ENCODE measurements at regions not wholly inside any gene's neighbourhood (a gene's known extent, or its start where the extent isn't known, plus 50 kb on each side); places are given as distances from the start of the nearest gene placed in this dataset.

GRCh38 chr4:14247767-14248166 is 620.2 kb upstream of the BOD1L1 start:
- Histone ChIP-seq H4K8ac (replicated peaks; ENCODE audit: insufficient read length, low read depth, low read length) (no peak overlapping the region), H3K4ac (ENCODE audit: low read depth, low read length) (no peak overlapping the region), H3K79me1 (ENCODE audit: insufficient read depth, low read depth, low read length, poor library complexity, severe bottlenecking) (no peaks in the 10 kb centered on the region), H3K56ac (ENCODE audit: insufficient read length, low read depth, low read length) (no peak overlapping the region), H3K18ac (ENCODE audit: insufficient read length, low read depth, low read length) (no peak overlapping the region), H2BK5ac (ENCODE audit: insufficient read length, low read length) (no peak overlapping the region), H3K27me3 (ENCODE audit: insufficient read depth, low read length) (no peaks in the 10 kb centered on the region), H4K91ac (ENCODE audit: insufficient read length, low read depth, low read length) (no peak overlapping the region), H4K5ac (ENCODE audit: insufficient read length, low read depth, low read length) (no peak overlapping the region), H3K9ac (ENCODE audit: extremely low read depth, insufficient read length, low read length) (no peak overlapping the region), H2BK120ac (ENCODE audit: low read depth, low read length, poor library complexity, severe bottlenecking) (no peak overlapping the region), H3K23ac (ENCODE audit: insufficient read length, low read depth, low read length) (no peak overlapping the region), H2BK20ac (ENCODE audit: low read depth, low read length, poor library complexity, severe bottlenecking) (no peak overlapping the region), H3K4me2 (ENCODE audit: insufficient read depth, insufficient read length, low read length) (no peak overlapping the region), H2AFZ (ENCODE audit: low read length) (no peak overlapping the region), H2AK5ac (ENCODE audit: insufficient read length, low read length) (no peak overlapping the region), H2BK15ac (ENCODE audit: low read depth, low read length) (no peak overlapping the region), H3K14ac (ENCODE audit: insufficient read depth, low read length) (no peak overlapping the region), H3K9me3 (ENCODE audit: control insufficient read depth, low read depth, low read length) (no peaks in the 10 kb centered on the region), H4K20me1 (ENCODE audit: control insufficient read depth, insufficient read depth, insufficient read length) (no peaks in the 10 kb centered on the region), H3K79me2 (ENCODE audit: insufficient read depth, low read length) (no peaks in the 10 kb centered on the region), H2BK12ac (ENCODE audit: insufficient read length, low read depth, low read length) (no peak overlapping the region), H3K23me2 (ENCODE audit: insufficient read length, low read depth, low read length, poor library complexity, severe bottlenecking) (no peaks in the 10 kb centered on the region), H3K27ac (ENCODE audit: insufficient read length, low read depth, low read length) (no peak overlapping the region), H3T11ph (ENCODE audit: low read length) (no peak overlapping the region), H3K4me1 (ENCODE audit: insufficient read depth, low read length) (no peaks in the 10 kb centered on the region)
- H3K36me3 Mint-ChIP-seq (ENCODE audit: insufficient read depth in 1 of 3, low read depth in 3 of 3), result peaks cover 0 to 2% (median 2%) of the 10 kb centered on the region in 3 experiments; a peak in 3 of 7 replicates
- TF ChIP-seq CTCF (conservative IDR thresholded peaks at IDR 0.05), result no peak
- no CpG with 5 or more reads among the region's 3 CpGs for WGBS (ENCODE audit: extremely low coverage, insufficient read length, low lambda C conversion rate)
- no peak for DNase-seq
- no peaks in the 10 kb centered on the region for H3K27me3 Mint-ChIP-seq (ENCODE audit: low read depth)
- H3K4me3 Mint-ChIP-seq, result no peak overlapping the region
- no peaks in the 10 kb centered on the region for H3K4me1 Mint-ChIP-seq
- no peak overlapping the region for H3K27ac Mint-ChIP-seq
- H3K9me3 Mint-ChIP-seq, result peaks cover 1 to 4% of the 10 kb centered on the region in 2 experiments; a peak in 3 of 5 replicates

All from H9 (cell line).